ENCODE measurements at regions not wholly inside any gene's neighbourhood (a gene's known extent, or its start where the extent isn't known, plus 50 kb on each side); places are given as distances from the start of the nearest gene placed in this dataset.

- H4K20me1 ChIP-seq (replicated peaks; ENCODE audit: insufficient read depth) = no peaks in the 10 kb centered on the region
- no peak overlapping the region for H3K27ac Mint-ChIP-seq
- H3K36me3 ChIP-seq (ENCODE audit: insufficient read depth) = no peaks in the 10 kb centered on the region
- no peak overlapping the region for H3K4me3 Mint-ChIP-seq
- no peaks in the 10 kb centered on the region for H3K9me3 Mint-ChIP-seq
- H3F3A ChIP-seq (replicated peaks; ENCODE audit: low read depth) = no peaks in the 10 kb centered on the region
- TF ChIP-seq, protein P1, sequence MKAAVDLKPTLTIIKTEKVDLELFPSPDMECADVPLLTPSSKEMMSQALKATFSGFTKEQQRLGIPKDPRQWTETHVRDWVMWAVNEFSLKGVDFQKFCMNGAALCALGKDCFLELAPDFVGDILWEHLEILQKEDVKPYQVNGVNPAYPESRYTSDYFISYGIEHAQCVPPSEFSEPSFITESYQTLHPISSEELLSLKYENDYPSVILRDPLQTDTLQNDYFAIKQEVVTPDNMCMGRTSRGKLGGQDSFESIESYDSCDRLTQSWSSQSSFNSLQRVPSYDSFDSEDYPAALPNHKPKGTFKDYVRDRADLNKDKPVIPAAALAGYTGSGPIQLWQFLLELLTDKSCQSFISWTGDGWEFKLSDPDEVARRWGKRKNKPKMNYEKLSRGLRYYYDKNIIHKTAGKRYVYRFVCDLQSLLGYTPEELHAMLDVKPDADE (IDR thresholded peaks at IDR 0.05) = no peak
- TF ChIP-seq, protein P2, sequence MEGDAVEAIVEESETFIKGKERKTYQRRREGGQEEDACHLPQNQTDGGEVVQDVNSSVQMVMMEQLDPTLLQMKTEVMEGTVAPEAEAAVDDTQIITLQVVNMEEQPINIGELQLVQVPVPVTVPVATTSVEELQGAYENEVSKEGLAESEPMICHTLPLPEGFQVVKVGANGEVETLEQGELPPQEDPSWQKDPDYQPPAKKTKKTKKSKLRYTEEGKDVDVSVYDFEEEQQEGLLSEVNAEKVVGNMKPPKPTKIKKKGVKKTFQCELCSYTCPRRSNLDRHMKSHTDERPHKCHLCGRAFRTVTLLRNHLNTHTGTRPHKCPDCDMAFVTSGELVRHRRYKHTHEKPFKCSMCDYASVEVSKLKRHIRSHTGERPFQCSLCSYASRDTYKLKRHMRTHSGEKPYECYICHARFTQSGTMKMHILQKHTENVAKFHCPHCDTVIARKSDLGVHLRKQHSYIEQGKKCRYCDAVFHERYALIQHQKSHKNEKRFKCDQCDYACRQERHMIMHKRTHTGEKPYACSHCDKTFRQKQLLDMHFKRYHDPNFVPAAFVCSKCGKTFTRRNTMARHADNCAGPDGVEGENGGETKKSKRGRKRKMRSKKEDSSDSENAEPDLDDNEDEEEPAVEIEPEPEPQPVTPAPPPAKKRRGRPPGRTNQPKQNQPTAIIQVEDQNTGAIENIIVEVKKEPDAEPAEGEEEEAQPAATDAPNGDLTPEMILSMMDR (conservative IDR thresholded peaks at IDR 0.05; ENCODE audit: low read depth in 2 of 2) = no peak
- TF ChIP-seq EZH2phosphoT487 (IDR thresholded peaks at IDR 0.05; ENCODE audit: unreplicated experiment) = no peak
- H3K36me3 Mint-ChIP-seq (ENCODE audit: low read depth) = no peaks in the 10 kb centered on the region
- peaks cover 7% of the 10 kb centered on the region for H3K4me1 Mint-ChIP-seq
- H3K4me3 ChIP-seq = no peak overlapping the region
- H3K4me2 ChIP-seq = no peak overlapping the region
- H3K27me3 Mint-ChIP-seq (ENCODE audit: insufficient read depth, low read depth, poor library complexity) = peaks cover 4% of the 10 kb centered on the region
- no peak for DNase-seq (ENCODE audit: low spot score)
- H3K27ac ChIP-seq (ENCODE audit: low read depth) = no peak overlapping the region
- peaks cover 17% of the 10 kb centered on the region for H3K4me1 ChIP-seq (ENCODE audit: insufficient read depth)
- no peak overlapping the region for H2AFZ ChIP-seq
- no peaks in the 10 kb centered on the region for H3K27me3 ChIP-seq (ENCODE audit: insufficient read depth)
- no peak for ATAC-seq
- H3K79me2 ChIP-seq (replicated peaks; ENCODE audit: insufficient read depth) = no peaks in the 10 kb centered on the region
- H3K9me2 ChIP-seq (ENCODE audit: insufficient read depth) = no peaks in the 10 kb centered on the region
Observed at GRCh38 chr21:34021726-34022125, 51.7 kb upstream of the MRPS6 start.

DNA sequence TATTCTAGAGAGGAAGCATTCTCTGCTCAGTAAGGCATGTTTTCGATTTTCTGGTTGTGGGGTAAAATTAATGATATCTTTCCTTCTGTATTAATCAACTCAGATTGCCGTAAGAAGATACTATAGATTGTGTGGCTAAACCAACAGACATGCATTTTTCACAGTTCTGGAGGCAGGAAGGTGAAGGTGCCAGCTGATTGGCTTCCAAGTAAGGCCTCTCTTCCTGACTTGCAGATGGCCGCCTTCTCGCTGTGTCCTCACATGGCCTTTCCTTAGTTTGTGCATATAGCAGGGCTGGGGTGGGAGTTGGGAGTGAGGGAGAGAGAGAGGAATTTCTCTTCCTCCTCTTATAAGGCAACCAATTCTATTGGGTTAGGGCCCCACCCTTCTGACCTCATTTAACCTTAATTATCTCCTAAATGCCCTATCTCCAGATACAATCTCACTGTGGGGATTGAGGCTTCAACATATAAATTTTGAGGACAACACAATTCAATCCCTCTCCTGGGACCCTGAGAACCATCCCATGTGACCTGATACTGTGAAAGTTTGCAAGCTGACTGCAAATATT, 52.3 kb upstream of the MRPS6 start:
- Histone ChIP-seq H3K4me3 (no peak overlapping the region), H3K36me3 (ENCODE audit: insufficient read depth) (no peaks in the 10 kb centered on the region), H3K4me1 (ENCODE audit: insufficient read depth) (peaks cover 17% of the 10 kb centered on the region), H2AFZ (no peak overlapping the region), H3K27ac (ENCODE audit: low read depth) (no peak overlapping the region), H3K79me2 (replicated peaks; ENCODE audit: insufficient read depth) (no peaks in the 10 kb centered on the region), H3K9me2 (ENCODE audit: insufficient read depth) (no peaks in the 10 kb centered on the region), H3F3A (replicated peaks; ENCODE audit: low read depth) (no peaks in the 10 kb centered on the region), H3K4me2 (no peak overlapping the region), H3K27me3 (ENCODE audit: insufficient read depth) (no peaks in the 10 kb centered on the region), H4K20me1 (replicated peaks; ENCODE audit: insufficient read depth) (no peaks in the 10 kb centered on the region)
- ATAC-seq (no peak), DNase-seq (ENCODE audit: low spot score) (no peak)
- Mint-ChIP-seq H3K4me1 (peaks cover 7% of the 10 kb centered on the region), H3K27me3 (ENCODE audit: insufficient read depth, low read depth, poor library complexity) (peaks cover 4% of the 10 kb centered on the region), H3K9me3 (no peaks in the 10 kb centered on the region), H3K27ac (no peak overlapping the region), H3K4me3 (no peak overlapping the region), H3K36me3 (ENCODE audit: low read depth) (no peaks in the 10 kb centered on the region)
- TF ChIP-seq, protein P2 (conservative IDR thresholded peaks at IDR 0.05; ENCODE audit: low read depth in 2 of 2) = no peak
- TF ChIP-seq CREB1 (CRISPR knock-in tag; IDR thresholded peaks at IDR 0.05; ENCODE audit: low read depth) (no peak), NANOG (IDR thresholded peaks at IDR 0.05; ENCODE audit: borderline replicate concordance) (no peak), JUNB (IDR thresholded peaks at IDR 0.05; ENCODE audit: unreplicated experiment) (no peak), ZNF114 (CRISPR knock-in tag; IDR thresholded peaks at IDR 0.05) (no peak)
- TF ChIP-seq, protein P3, sequence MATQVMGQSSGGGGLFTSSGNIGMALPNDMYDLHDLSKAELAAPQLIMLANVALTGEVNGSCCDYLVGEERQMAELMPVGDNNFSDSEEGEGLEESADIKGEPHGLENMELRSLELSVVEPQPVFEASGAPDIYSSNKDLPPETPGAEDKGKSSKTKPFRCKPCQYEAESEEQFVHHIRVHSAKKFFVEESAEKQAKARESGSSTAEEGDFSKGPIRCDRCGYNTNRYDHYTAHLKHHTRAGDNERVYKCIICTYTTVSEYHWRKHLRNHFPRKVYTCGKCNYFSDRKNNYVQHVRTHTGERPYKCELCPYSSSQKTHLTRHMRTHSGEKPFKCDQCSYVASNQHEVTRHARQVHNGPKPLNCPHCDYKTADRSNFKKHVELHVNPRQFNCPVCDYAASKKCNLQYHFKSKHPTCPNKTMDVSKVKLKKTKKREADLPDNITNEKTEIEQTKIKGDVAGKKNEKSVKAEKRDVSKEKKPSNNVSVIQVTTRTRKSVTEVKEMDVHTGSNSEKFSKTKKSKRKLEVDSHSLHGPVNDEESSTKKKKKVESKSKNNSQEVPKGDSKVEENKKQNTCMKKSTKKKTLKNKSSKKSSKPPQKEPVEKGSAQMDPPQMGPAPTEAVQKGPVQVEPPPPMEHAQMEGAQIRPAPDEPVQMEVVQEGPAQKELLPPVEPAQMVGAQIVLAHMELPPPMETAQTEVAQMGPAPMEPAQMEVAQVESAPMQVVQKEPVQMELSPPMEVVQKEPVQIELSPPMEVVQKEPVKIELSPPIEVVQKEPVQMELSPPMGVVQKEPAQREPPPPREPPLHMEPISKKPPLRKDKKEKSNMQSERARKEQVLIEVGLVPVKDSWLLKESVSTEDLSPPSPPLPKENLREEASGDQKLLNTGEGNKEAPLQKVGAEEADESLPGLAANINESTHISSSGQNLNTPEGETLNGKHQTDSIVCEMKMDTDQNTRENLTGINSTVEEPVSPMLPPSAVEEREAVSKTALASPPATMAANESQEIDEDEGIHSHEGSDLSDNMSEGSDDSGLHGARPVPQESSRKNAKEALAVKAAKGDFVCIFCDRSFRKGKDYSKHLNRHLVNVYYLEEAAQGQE (IDR thresholded peaks at IDR 0.05; ENCODE audit: unreplicated experiment) = no peak

Data from GM23338 (cell line).